ENCODE measurements at regions not wholly inside any gene's neighbourhood (a gene's known extent, or its start where the extent isn't known, plus 50 kb on each side); places are given as distances from the start of the nearest gene placed in this dataset.
A peak's percentile ranks its signal among the peaks of the same experiment; 100 is the strongest.

DNA sequence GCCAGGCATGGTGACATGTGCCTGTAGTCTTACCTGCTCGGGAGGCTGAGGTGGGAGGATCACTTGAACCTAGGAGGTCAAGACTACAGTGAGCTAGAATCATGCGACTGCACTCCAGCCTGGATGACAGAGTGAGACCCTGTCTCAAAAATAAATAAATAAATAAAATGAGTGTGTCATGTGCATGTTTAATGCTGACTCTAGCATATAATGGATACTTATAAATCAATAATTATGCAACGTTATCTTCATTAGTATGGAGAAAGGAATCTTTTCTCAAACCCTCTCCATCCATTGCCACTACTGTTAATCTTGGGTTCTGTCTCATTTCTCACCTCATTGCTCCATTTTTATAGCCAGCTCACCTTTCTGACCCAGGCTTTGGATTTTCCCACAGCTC is 189.5 kb upstream of the RPL34 start:
- Histone ChIP-seq H3K27ac (ENCODE audit: low read depth in 1 of 2, low read length in 1 of 2) (no peak overlapping the region), H3K27me3 (ENCODE audit: control insufficient read depth in 3 of 3, insufficient read depth in 3 of 3, low read length in 2 of 3) (no peaks in the 10 kb centered on the region), H3K9me3 (ENCODE audit: control insufficient read depth in 4 of 4, insufficient read depth in 3 of 4, low read length in 3 of 4) (peaks cover 0 to 3% (median 0%) of the 10 kb centered on the region in 4 donors), H3K4me1 (ENCODE audit: control insufficient read depth in 5 of 5, insufficient read depth in 5 of 5, low read length in 5 of 5) (peaks cover 0 to 6% (median 0%) of the 10 kb centered on the region in 5 donors), H3K9ac (ENCODE audit: insufficient read depth in 1 of 2, low read length in 2 of 2) (no peak overlapping the region), H3K36me3 (ENCODE audit: control insufficient read depth in 4 of 4, insufficient read depth in 4 of 4, low read length in 4 of 4) (no peaks in the 10 kb centered on the region), H3K4me3 (no peak overlapping the region)
- no peak for DNase-seq
- ATAC-seq (ENCODE audit: insufficient read depth, low FRiP score): no peak
- 87 to 96% methylated on average over 3 of the region's 3 CpGs for WGBS, 2 donors
- TF ChIP-seq, protein P1, sequence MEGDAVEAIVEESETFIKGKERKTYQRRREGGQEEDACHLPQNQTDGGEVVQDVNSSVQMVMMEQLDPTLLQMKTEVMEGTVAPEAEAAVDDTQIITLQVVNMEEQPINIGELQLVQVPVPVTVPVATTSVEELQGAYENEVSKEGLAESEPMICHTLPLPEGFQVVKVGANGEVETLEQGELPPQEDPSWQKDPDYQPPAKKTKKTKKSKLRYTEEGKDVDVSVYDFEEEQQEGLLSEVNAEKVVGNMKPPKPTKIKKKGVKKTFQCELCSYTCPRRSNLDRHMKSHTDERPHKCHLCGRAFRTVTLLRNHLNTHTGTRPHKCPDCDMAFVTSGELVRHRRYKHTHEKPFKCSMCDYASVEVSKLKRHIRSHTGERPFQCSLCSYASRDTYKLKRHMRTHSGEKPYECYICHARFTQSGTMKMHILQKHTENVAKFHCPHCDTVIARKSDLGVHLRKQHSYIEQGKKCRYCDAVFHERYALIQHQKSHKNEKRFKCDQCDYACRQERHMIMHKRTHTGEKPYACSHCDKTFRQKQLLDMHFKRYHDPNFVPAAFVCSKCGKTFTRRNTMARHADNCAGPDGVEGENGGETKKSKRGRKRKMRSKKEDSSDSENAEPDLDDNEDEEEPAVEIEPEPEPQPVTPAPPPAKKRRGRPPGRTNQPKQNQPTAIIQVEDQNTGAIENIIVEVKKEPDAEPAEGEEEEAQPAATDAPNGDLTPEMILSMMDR (IDR thresholded peaks at IDR 0.05; ENCODE audit: control extremely low read depth, extremely low read depth): no peak

DNA sequence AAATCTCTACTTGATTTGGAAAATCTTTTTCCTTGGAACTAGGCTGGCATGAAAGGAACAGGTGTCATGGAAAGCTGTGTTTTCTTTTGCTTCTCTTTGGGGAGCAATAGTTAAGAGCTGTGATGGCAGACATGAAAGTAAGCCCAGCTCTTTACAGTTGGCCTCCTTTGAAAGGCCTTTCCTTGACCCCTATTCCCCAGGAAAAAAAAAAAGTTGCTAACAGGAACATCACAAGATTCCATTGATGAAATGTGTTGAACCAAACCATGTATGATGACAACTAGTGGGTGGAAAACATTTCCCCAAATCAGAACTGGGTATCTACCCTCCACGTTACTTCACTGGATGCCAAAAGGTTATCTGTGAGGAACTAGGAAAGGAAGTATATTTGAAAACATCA is 190.7 kb upstream of the RPL34 start:
- WGBS, 2 donors: 64 to 65% methylated on average over 1 of the region's 1 CpG
- peak in 2 of 3 donors; percentile 74 for DNase-seq
- no peak overlapping the region for H3K27ac ChIP-seq (ENCODE audit: low read depth in 1 of 2, low read length in 1 of 2)
- ATAC-seq (ENCODE audit: insufficient read depth, low FRiP score): no peak
- H3K4me3 ChIP-seq: no peak overlapping the region
- no peaks in the 10 kb centered on the region for H3K27me3 ChIP-seq (ENCODE audit: control insufficient read depth in 3 of 3, insufficient read depth in 3 of 3, low read length in 2 of 3)
- no peak overlapping the region for H3K9ac ChIP-seq (ENCODE audit: insufficient read depth in 1 of 2, low read length in 2 of 2)
- TF ChIP-seq, protein P1 (IDR thresholded peaks at IDR 0.05; ENCODE audit: control extremely low read depth, extremely low read depth): no peak
- peaks cover 0 to 6% (median 0%) of the 10 kb centered on the region in 5 donors for H3K4me1 ChIP-seq (ENCODE audit: control insufficient read depth in 5 of 5, insufficient read depth in 5 of 5, low read length in 5 of 5)
- H3K9me3 ChIP-seq (ENCODE audit: control insufficient read depth in 4 of 4, insufficient read depth in 3 of 4, low read length in 3 of 4): peaks cover 0 to 3% (median 0%) of the 10 kb centered on the region in 4 donors
- no peaks in the 10 kb centered on the region for H3K36me3 ChIP-seq (ENCODE audit: control insufficient read depth in 4 of 4, insufficient read depth in 4 of 4, low read length in 4 of 4)

DNA sequence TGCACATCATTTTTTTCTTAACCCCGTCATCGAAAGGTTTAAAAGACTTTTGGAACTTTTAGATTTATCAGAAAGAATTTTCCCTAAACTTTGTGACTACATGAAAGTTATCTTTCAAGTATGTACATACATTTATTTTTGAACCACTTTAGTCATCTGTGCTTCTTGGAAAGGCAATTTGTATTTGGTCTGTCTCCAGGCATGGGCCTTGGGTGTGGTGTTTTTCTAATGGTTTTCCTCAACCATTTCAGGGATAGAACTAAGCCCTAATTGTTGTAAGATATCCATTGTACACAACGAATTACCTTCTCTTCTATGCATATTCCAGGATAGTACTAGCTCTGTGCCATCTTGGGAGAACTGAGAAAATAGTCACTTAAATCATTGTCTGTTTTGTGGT is 191.5 kb upstream of the RPL34 start:
- 80 to 86% methylated on average over 3 of the region's 3 CpGs for WGBS, 2 donors
- ATAC-seq (ENCODE audit: insufficient read depth, low FRiP score) (no peak), DNase-seq (no peak)
- Histone ChIP-seq H3K27ac (ENCODE audit: low read depth in 1 of 2, low read length in 1 of 2) (no peak overlapping the region), H3K36me3 (ENCODE audit: control insufficient read depth in 4 of 4, insufficient read depth in 4 of 4, low read length in 4 of 4) (no peaks in the 10 kb centered on the region), H3K9ac (ENCODE audit: insufficient read depth in 1 of 2, low read length in 2 of 2) (no peak overlapping the region), H3K27me3 (ENCODE audit: control insufficient read depth in 3 of 3, insufficient read depth in 3 of 3, low read length in 2 of 3) (no peaks in the 10 kb centered on the region), H3K4me1 (ENCODE audit: control insufficient read depth in 5 of 5, insufficient read depth in 5 of 5, low read length in 5 of 5) (peaks cover 0 to 6% (median 0%) of the 10 kb centered on the region in 5 donors), H3K4me3 (no peak overlapping the region), H3K9me3 (ENCODE audit: control insufficient read depth in 4 of 4, insufficient read depth in 3 of 4, low read length in 3 of 4) (peaks cover 0 to 3% (median 0%) of the 10 kb centered on the region in 4 donors)
- TF ChIP-seq, protein P1 (IDR thresholded peaks at IDR 0.05; ENCODE audit: control extremely low read depth, extremely low read depth): no peak

DNA sequence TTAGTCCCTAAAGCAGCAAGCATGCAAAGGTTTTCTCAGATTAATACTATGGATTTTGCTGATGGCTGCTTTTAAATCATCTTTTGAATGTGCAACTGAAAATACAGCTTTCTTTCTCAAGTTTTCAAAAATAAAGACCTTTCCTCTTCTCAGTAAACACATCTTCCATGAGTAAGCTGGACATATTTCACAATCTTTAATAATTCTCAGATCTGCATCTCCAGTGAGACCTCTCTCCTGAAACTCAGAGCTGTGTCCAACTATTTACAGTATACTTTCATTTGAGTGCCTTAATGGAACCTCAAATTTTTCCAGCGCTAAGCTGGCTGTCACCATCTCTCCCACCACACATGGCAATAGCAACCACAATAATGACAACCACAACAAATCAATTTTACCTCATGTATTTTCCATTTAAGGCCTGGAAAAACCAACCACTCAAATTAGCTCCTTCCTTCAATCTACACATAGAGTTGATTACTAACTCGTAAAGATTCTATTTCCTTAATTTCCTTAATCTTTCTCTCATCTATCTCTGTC is 192.4 kb upstream of the RPL34 start:
- H3K4me3 ChIP-seq: no peak overlapping the region
- DNase-seq: no peak
- H3K27me3 ChIP-seq (ENCODE audit: control insufficient read depth in 3 of 3, insufficient read depth in 3 of 3, low read length in 2 of 3): no peaks in the 10 kb centered on the region
- no peaks in the 10 kb centered on the region for H3K36me3 ChIP-seq (ENCODE audit: control insufficient read depth in 4 of 4, insufficient read depth in 4 of 4, low read length in 4 of 4)
- WGBS, 2 donors: 84 to 87% methylated on average over 2 of the region's 2 CpGs
- H3K9ac ChIP-seq (ENCODE audit: insufficient read depth in 1 of 2, low read length in 2 of 2): no peak overlapping the region
- H3K27ac ChIP-seq (ENCODE audit: low read depth in 1 of 2, low read length in 1 of 2): no peak overlapping the region
- peaks cover 0 to 3% (median 0%) of the 10 kb centered on the region in 4 donors for H3K9me3 ChIP-seq (ENCODE audit: control insufficient read depth in 4 of 4, insufficient read depth in 3 of 4, low read length in 3 of 4)
- TF ChIP-seq, protein P1 (IDR thresholded peaks at IDR 0.05; ENCODE audit: control extremely low read depth, extremely low read depth): no peak
- ATAC-seq (ENCODE audit: insufficient read depth, low FRiP score): no peak
- peaks cover 0 to 6% (median 0%) of the 10 kb centered on the region in 5 donors for H3K4me1 ChIP-seq (ENCODE audit: control insufficient read depth in 5 of 5, insufficient read depth in 5 of 5, low read length in 5 of 5)
